ENCODE measurements at regions not wholly inside any gene's neighbourhood (a gene's known extent, or its start where the extent isn't known, plus 50 kb on each side); places are given as distances from the start of the nearest gene placed in this dataset.

DNA sequence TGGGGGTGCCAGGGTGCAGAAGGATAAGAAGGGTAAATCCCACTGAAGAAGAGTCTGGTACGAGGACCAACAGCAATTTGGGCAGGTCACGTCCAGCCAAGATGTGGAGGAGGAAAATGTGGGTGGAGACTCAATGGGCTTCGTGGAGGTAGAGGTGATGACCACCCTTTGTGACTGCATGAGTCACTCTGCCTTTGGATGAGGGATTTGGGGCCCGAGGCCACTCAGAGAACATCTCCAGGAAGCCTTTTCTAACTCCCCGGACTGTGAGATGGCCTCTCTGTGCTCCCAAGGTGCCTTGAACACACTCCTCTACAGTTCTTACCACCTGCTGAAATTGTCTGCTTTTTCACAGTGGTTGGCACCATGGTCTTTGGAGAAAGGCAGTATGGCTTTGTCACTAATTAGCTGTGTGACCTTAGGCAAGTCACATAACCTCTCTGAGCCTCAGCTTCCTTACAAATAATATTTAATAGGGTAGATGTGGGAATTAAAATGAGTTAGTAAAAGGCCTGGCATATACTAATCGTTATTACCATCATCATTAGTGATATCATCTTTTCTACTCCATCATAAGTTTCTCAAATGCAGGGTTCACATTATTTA, 67.0 kb upstream of the ARHGAP5 start:
- intact Hi-C loops (cut with micrococcal nuclease), result no loop called here
- peaks cover 0 to 2% (median 0%) of the 10 kb centered on the region in 7 donors for H3K4me1 Mint-ChIP-seq
- peaks cover 0 to 1% (median 0%) of the 10 kb centered on the region in 11 donors for H3K9me3 Mint-ChIP-seq
- no peak for ATAC-seq
- no peaks in the 10 kb centered on the region for H3K36me3 Mint-ChIP-seq
- no peak overlapping the region for H3K27ac Mint-ChIP-seq
- no peaks in the 10 kb centered on the region for H3K27me3 ChIP-seq (ENCODE audit: control insufficient read depth in 2 of 2, insufficient read depth in 2 of 2, low read length in 2 of 2)
- no peaks in the 10 kb centered on the region for H3K36me3 ChIP-seq (ENCODE audit: control insufficient read depth in 2 of 3, insufficient read depth in 3 of 3, low read length in 3 of 3)
- ChIA-PET CTCF (no interaction called here), POLR2A (interaction anchor here (0.8 kb wide), 1 partner anchor 55 kb away, joined by 3 read pairs; no protein-coding TSS in a partner anchor)
- H3K4me3 Mint-ChIP-seq, result no peak overlapping the region
- no peak overlapping the region for H3K4me3 ChIP-seq (ENCODE audit: low read length)
- H3K27me3 Mint-ChIP-seq, result peaks cover 0 to 11% (median 5%) of the 10 kb centered on the region in 5 donors
- H3K27ac ChIP-seq (ENCODE audit: low read depth, low read length), result no peak overlapping the region
- DNase-seq, result no peak
- no peaks in the 10 kb centered on the region for H3K4me1 ChIP-seq (ENCODE audit: control insufficient read depth in 2 of 2, insufficient read depth in 2 of 2, low read length in 2 of 2)
- no peaks in the 10 kb centered on the region for H3K9me3 ChIP-seq (ENCODE audit: control insufficient read depth in 2 of 3, low read length in 3 of 3)

DNA sequence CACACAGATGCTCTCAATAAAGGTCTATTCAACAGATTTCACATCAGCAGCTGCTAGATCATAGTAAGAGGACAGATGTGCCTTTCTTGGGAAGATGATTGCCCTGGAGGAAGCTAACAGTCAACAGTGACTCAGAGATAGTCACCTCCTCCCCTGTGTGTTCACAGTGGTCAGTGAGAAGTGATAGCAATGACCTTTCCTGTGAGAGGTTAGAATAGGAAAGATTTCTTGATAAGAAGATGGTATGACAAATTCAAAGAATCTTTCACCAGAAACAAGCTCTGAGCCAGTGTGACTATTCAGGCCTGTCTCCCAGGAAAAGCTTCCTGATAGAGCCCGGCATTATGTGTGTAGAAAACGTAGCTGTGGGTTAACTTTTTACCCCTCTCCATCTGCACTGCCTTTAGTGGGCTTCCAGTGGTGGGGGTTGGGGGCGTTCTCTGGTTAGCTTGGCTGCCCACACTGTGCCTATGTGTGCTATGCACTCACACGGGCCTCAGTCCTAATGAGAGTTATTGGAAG, 66.4 kb upstream of the ARHGAP5 start:
- DNase-seq (no peak), ATAC-seq (no peak)
- ChIA-PET CTCF (interaction anchor here (0.6 kb wide), 1 partner anchor 539 kb away, joined by 3 read pairs; no protein-coding TSS in a partner anchor), POLR2A (no interaction called here)
- Mint-ChIP-seq H3K9me3 (peaks cover 0 to 1% (median 0%) of the 10 kb centered on the region in 11 donors), H3K36me3 (no peaks in the 10 kb centered on the region), H3K27ac (no peak overlapping the region), H3K27me3 (peaks cover 0 to 11% (median 5%) of the 10 kb centered on the region in 5 donors), H3K4me1 (peaks cover 0 to 2% (median 0%) of the 10 kb centered on the region in 7 donors), H3K4me3 (no peak overlapping the region)
- intact Hi-C loops (cut with micrococcal nuclease), result no loop called here
- Histone ChIP-seq H3K9me3 (ENCODE audit: control insufficient read depth in 2 of 3, low read length in 3 of 3) (no peaks in the 10 kb centered on the region), H3K4me3 (ENCODE audit: low read length) (no peak overlapping the region), H3K36me3 (ENCODE audit: control insufficient read depth in 2 of 3, insufficient read depth in 3 of 3, low read length in 3 of 3) (no peaks in the 10 kb centered on the region), H3K27me3 (ENCODE audit: control insufficient read depth in 2 of 2, insufficient read depth in 2 of 2, low read length in 2 of 2) (no peaks in the 10 kb centered on the region), H3K27ac (ENCODE audit: low read depth, low read length) (no peak overlapping the region), H3K4me1 (ENCODE audit: control insufficient read depth in 2 of 2, insufficient read depth in 2 of 2, low read length in 2 of 2) (no peaks in the 10 kb centered on the region)

DNA sequence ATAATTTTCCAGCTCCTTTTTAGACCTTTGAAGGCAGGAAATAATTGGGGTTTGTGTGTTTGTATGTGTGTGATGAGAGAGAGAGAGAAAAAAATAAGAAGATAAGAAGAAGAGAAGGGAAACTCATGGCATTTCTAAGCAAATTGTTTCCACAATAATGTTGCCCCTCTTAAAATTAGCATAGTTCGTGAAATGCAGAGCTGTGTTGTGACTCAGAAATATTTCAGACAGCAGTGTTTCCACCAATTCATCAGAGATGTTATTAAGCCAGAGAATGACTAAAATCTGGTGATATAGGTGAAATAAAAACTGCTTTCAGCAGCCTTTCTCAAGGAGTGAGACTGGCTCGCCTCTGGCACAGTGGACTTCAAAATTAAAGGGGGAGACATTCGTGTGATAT, 65.9 kb upstream of the ARHGAP5 start:
- Mint-ChIP-seq H3K9me3 (peaks cover 0 to 1% (median 0%) of the 10 kb centered on the region in 11 donors), H3K4me3 (no peak overlapping the region), H3K36me3 (no peaks in the 10 kb centered on the region), H3K4me1 (peaks cover 0 to 2% (median 0%) of the 10 kb centered on the region in 7 donors), H3K27me3 (peaks cover 0 to 11% (median 5%) of the 10 kb centered on the region in 5 donors), H3K27ac (no peak overlapping the region)
- ATAC-seq, result no peak
- Histone ChIP-seq H3K36me3 (ENCODE audit: control insufficient read depth in 2 of 3, insufficient read depth in 3 of 3, low read length in 3 of 3) (no peaks in the 10 kb centered on the region), H3K4me3 (ENCODE audit: low read length) (no peak overlapping the region), H3K27ac (ENCODE audit: low read depth, low read length) (no peak overlapping the region), H3K4me1 (ENCODE audit: control insufficient read depth in 2 of 2, insufficient read depth in 2 of 2, low read length in 2 of 2) (no peaks in the 10 kb centered on the region), H3K27me3 (ENCODE audit: control insufficient read depth in 2 of 2, insufficient read depth in 2 of 2, low read length in 2 of 2) (no peaks in the 10 kb centered on the region), H3K9me3 (ENCODE audit: control insufficient read depth in 2 of 3, low read length in 3 of 3) (no peaks in the 10 kb centered on the region)
- ChIA-PET CTCF (interaction anchor here (0.6 kb wide), 1 partner anchor 539 kb away, joined by 3 read pairs; no protein-coding TSS in a partner anchor), POLR2A (no interaction called here)
- no peak for DNase-seq
- intact Hi-C loops (cut with micrococcal nuclease), result no loop called here

DNA sequence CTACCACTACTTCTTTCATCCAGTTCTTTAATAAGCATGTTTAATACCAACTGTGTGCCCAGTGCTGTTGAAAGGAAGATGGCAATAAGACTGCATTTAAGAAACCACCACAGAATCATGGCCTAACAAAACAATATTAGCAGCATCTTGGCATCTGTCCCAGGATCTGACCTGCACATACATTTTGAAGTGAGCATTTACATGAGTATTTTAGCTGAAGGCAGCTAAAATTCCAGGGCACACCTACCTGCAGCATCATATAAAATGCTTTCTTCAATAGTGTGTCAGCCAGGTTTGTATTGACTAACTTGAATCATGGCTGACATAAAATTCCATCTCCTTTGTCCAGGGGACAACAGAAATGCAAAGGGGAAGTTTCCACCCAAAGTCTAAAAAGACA, 65.0 kb upstream of the ARHGAP5 start:
- H3K27me3 Mint-ChIP-seq, result peaks cover 0 to 11% (median 0%) of the 10 kb centered on the region in 5 donors
- ChIA-PET POLR2A (no interaction called here), CTCF (interaction anchor here (0.6 kb wide), 1 partner anchor 13 kb away, joined by 4 read pairs; no protein-coding TSS in a partner anchor)
- H3K9me3 Mint-ChIP-seq, result peaks cover 0 to 1% (median 0%) of the 10 kb centered on the region in 11 donors
- Histone ChIP-seq H3K4me1 (ENCODE audit: control insufficient read depth in 2 of 2, insufficient read depth in 2 of 2, low read length in 2 of 2) (no peaks in the 10 kb centered on the region), H3K9me3 (ENCODE audit: control insufficient read depth in 2 of 3, low read length in 3 of 3) (no peaks in the 10 kb centered on the region), H3K4me3 (ENCODE audit: low read length) (no peak overlapping the region), H3K27ac (ENCODE audit: low read depth, low read length) (no peak overlapping the region), H3K36me3 (ENCODE audit: control insufficient read depth in 2 of 3, insufficient read depth in 3 of 3, low read length in 3 of 3) (no peaks in the 10 kb centered on the region), H3K27me3 (ENCODE audit: control insufficient read depth in 2 of 2, insufficient read depth in 2 of 2, low read length in 2 of 2) (no peaks in the 10 kb centered on the region)
- intact Hi-C loops (cut with micrococcal nuclease), result no loop called here
- no peak overlapping the region for H3K27ac Mint-ChIP-seq
- H3K4me1 Mint-ChIP-seq, result peaks cover 0 to 2% (median 0%) of the 10 kb centered on the region in 7 donors
- H3K4me3 Mint-ChIP-seq, result no peak overlapping the region
- no peak for ATAC-seq
- DNase-seq, result no peak
- H3K36me3 Mint-ChIP-seq, result no peaks in the 10 kb centered on the region

DNA sequence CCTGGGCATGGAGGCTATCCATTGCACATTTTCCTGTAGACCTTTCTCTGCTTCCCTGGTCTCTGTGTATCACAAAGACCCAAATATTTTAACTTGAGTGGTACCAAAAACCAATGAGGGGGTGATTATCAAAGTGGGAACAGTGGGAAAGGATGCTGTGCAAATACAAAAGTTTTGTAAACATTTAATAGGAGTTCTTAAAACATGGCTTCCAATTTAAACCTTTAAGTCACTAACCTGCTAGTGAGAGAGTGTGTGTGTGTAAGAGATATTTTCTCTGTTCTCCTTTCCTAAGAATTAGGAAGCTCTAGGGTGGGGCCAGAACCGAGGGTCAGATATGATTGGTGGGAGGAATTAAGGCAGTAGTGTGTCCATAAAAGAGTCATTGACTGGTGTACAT, 64.5 kb upstream of the ARHGAP5 start:
- no peaks in the 10 kb centered on the region for H3K36me3 Mint-ChIP-seq
- peaks cover 0 to 2% (median 0%) of the 10 kb centered on the region in 7 donors for H3K4me1 Mint-ChIP-seq
- no peak overlapping the region for H3K4me3 Mint-ChIP-seq
- no peaks in the 10 kb centered on the region for H3K36me3 ChIP-seq (ENCODE audit: control insufficient read depth in 2 of 3, insufficient read depth in 3 of 3, low read length in 3 of 3)
- no peak overlapping the region for H3K27ac Mint-ChIP-seq
- ChIA-PET CTCF (interaction anchor here (0.6 kb wide), 1 partner anchor 13 kb away, joined by 4 read pairs; no protein-coding TSS in a partner anchor), POLR2A (no interaction called here)
- ATAC-seq, result no peak
- intact Hi-C loops (cut with micrococcal nuclease), result no loop called here
- H3K4me1 ChIP-seq (ENCODE audit: control insufficient read depth in 2 of 2, insufficient read depth in 2 of 2, low read length in 2 of 2), result no peaks in the 10 kb centered on the region
- no peak overlapping the region for H3K4me3 ChIP-seq (ENCODE audit: low read length)
- H3K9me3 Mint-ChIP-seq, result peaks cover 0 to 1% (median 0%) of the 10 kb centered on the region in 11 donors
- H3K27me3 ChIP-seq (ENCODE audit: control insufficient read depth in 2 of 2, insufficient read depth in 2 of 2, low read length in 2 of 2), result no peaks in the 10 kb centered on the region
- H3K27ac ChIP-seq (ENCODE audit: low read depth, low read length), result no peak overlapping the region
- H3K9me3 ChIP-seq (ENCODE audit: control insufficient read depth in 2 of 3, low read length in 3 of 3), result no peaks in the 10 kb centered on the region
- no peak for DNase-seq
- peaks cover 0 to 11% (median 0%) of the 10 kb centered on the region in 5 donors for H3K27me3 Mint-ChIP-seq

DNA sequence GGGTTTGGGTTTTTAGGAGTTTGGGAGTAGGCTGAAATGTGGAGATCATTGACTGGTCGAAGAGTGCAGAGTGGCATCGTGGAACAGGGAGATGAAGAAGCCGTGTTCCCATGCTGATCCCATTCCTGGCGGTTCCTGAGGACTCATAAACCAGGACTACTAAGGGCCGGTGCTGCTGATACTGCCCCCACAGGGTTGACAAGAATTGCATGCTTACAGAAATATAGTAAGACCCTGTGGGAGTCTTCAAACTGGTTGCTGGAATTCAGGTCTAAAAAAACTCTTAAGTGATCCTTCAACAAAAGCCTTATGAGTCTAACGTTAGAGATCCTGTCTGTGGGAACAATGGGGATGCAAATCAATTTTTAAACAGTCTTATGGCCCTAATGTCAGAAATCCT, 64.0 kb upstream of the ARHGAP5 start:
- no peak overlapping the region for H3K27ac Mint-ChIP-seq
- H3K27me3 Mint-ChIP-seq, result peaks cover 0 to 11% (median 0%) of the 10 kb centered on the region in 5 donors
- no peaks in the 10 kb centered on the region for H3K36me3 ChIP-seq (ENCODE audit: control insufficient read depth in 2 of 3, insufficient read depth in 3 of 3, low read length in 3 of 3)
- H3K9me3 Mint-ChIP-seq, result peaks cover 0 to 1% (median 0%) of the 10 kb centered on the region in 11 donors
- no peaks in the 10 kb centered on the region for H3K4me1 Mint-ChIP-seq
- no peaks in the 10 kb centered on the region for H3K9me3 ChIP-seq (ENCODE audit: control insufficient read depth in 2 of 3, low read length in 3 of 3)
- POLR2A ChIA-PET, result no interaction called here
- ATAC-seq (no peak), DNase-seq (no peak)
- no peak overlapping the region for H3K27ac ChIP-seq (ENCODE audit: low read depth, low read length)
- CTCF ChIA-PET, result no interaction called here
- H3K4me3 Mint-ChIP-seq, result no peak overlapping the region
- no peak overlapping the region for H3K4me3 ChIP-seq (ENCODE audit: low read length)
- H3K4me1 ChIP-seq (ENCODE audit: control insufficient read depth in 2 of 2, insufficient read depth in 2 of 2, low read length in 2 of 2), result no peaks in the 10 kb centered on the region
- intact Hi-C loops (cut with micrococcal nuclease), result no loop called here
- H3K27me3 ChIP-seq (ENCODE audit: control insufficient read depth in 2 of 2, insufficient read depth in 2 of 2, low read length in 2 of 2), result no peaks in the 10 kb centered on the region
- no peaks in the 10 kb centered on the region for H3K36me3 Mint-ChIP-seq

DNA sequence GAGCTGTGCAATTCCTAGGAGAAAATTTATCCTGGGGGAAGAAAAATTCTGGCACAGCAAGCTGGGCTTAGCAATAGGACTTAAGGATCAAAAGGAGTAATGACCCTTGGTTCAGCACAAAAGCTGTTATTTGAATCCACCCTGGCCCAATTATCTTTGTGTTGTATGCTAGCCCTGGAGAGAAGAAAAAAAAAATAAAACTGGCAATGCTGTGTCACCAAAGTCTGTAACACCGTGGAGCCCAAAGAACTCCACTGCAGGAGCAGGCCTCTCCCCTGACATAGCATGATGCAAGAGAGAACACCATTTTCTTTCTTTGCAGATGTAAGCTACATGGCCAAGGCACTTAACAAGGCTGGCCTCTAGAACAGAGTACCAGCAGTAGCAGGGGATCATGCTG, 63.0 kb upstream of the ARHGAP5 start:
- H3K36me3 Mint-ChIP-seq, result no peaks in the 10 kb centered on the region
- no peaks in the 10 kb centered on the region for H3K4me1 Mint-ChIP-seq
- no peak overlapping the region for H3K4me3 Mint-ChIP-seq
- Histone ChIP-seq H3K27ac (ENCODE audit: low read depth, low read length) (no peak overlapping the region), H3K4me1 (ENCODE audit: control insufficient read depth in 2 of 2, insufficient read depth in 2 of 2, low read length in 2 of 2) (no peaks in the 10 kb centered on the region), H3K27me3 (ENCODE audit: control insufficient read depth in 2 of 2, insufficient read depth in 2 of 2, low read length in 2 of 2) (no peaks in the 10 kb centered on the region), H3K36me3 (ENCODE audit: control insufficient read depth in 2 of 3, insufficient read depth in 3 of 3, low read length in 3 of 3) (no peaks in the 10 kb centered on the region), H3K9me3 (ENCODE audit: control insufficient read depth in 2 of 3, low read length in 3 of 3) (no peaks in the 10 kb centered on the region), H3K4me3 (ENCODE audit: low read length) (no peak overlapping the region)
- ATAC-seq (no peak), DNase-seq (no peak)
- peaks cover 0 to 1% (median 0%) of the 10 kb centered on the region in 11 donors for H3K9me3 Mint-ChIP-seq
- POLR2A ChIA-PET, result no interaction called here
- H3K27me3 Mint-ChIP-seq, result peaks cover 0 to 11% (median 0%) of the 10 kb centered on the region in 5 donors
- intact Hi-C loops (cut with micrococcal nuclease), result no loop called here
- H3K27ac Mint-ChIP-seq, result no peak overlapping the region
- CTCF ChIA-PET, result no interaction called here
